HEK293 (cell line): ENCODE measurements at regions not wholly inside any gene's neighbourhood (a gene's known extent, or its start where the extent isn't known, plus 50 kb on each side); places are given as distances from the start of the nearest gene placed in this dataset.

Experiments used
- CTCF ChIA-PET: fragments of 350-600 bp; formaldehyde crosslinking; extraction: SDS; loops from one replicate; lab custom pipeline; 2021; ENCODE audit warnings: antibody characterized with exemption; lab: Yijun Ruan, JAX
- POLR2A ChIA-PET: fragments of 300-600 bp; formaldehyde crosslinking; extraction: SDS; loops from one replicate; lab custom pipeline; 2020; ENCODE audit warnings: antibody characterized with exemption, inconsistent platforms; lab: Yijun Ruan, JAX
- H3K27ac ChIP-seq: fragments of 200-500 bp; sonication (Bioruptor generic); 2 replicates; pipeline ENCODE4 v1.5.1; 2014; ENCODE audit warnings: low read depth, low read length, control low read depth, inconsistent platforms; ENCODE audit errors: extremely low read depth
- H3K36me3 ChIP-seq, 2 experiments: fragments of 200-500 bp in 1 of 2; sonication (Bioruptor generic) in 1 of 2; 1 replicate in 1 of 2; 2 replicates in 1 of 2; pipeline ENCODE4 v1.5.1; 2014 to 2017; ENCODE audit warnings: inconsistent platforms in 2 of 2, low read length in 2 of 2; ENCODE audit not compliant: control insufficient read depth in 2 of 2, insufficient read depth in 1 of 2
- H3K4me1 ChIP-seq: fragments of 200-500 bp; sonication (Bioruptor generic); 2 replicates; pipeline ENCODE4 v1.5.1; 2014; ENCODE audit warnings: mild to moderate bottlenecking, low read length, inconsistent platforms; ENCODE audit not compliant: control insufficient read depth, insufficient read depth
- H3K4me3 ChIP-seq: 2 replicates; pipeline ENCODE4 v1.5.1; 2011; ENCODE audit warnings: low read depth, mild to moderate bottlenecking, control low read depth, low read length, moderate library complexity
- H3K9me3 ChIP-seq: fragments of 200-500 bp; sonication (Bioruptor generic); 2 replicates; pipeline ENCODE4 v1.5.1; 2014; ENCODE audit warnings: low read depth, low read length, inconsistent platforms; ENCODE audit not compliant: control insufficient read depth, insufficient read depth
- INSM2 ChIP-seq: fragments of 450-650 bp; formaldehyde crosslinking; IDR thresholded peaks from 2 replicates; pipeline ENCODE4 v1.5.1; 2016; ENCODE audit warnings: missing biosample characterization, missing genetic modification characterization
- KLF8 ChIP-seq: fragments of 450-650 bp; formaldehyde crosslinking; IDR thresholded peaks from 2 replicates; pipeline ENCODE4 v1.5.1; 2016; ENCODE audit warnings: missing biosample characterization, missing genetic modification characterization
- MEIS1 ChIP-seq: sonication (generic); formaldehyde crosslinking; IDR thresholded peaks from 2 replicates; pipeline ENCODE4 v1.8.1; 2022; ENCODE audit warnings: missing genetic modification reagents, mild to moderate bottlenecking, borderline replicate concordance
- MZF1 ChIP-seq: fragments of 450-650 bp; formaldehyde crosslinking; IDR thresholded peaks from 2 replicates; pipeline ENCODE4 v1.5.1; 2017; ENCODE audit warnings: missing biosample characterization, missing genetic modification characterization, borderline replicate concordance
- TCF7L2 ChIP-seq: IDR thresholded peaks from 2 replicates; pipeline ENCODE4 v1.6.1; 2011; ENCODE audit warnings: low read depth, mild to moderate bottlenecking, inconsistent platforms, low read length, moderate library complexity, borderline replicate concordance
- YY2 ChIP-seq: fragments of 450-650 bp; formaldehyde crosslinking; IDR thresholded peaks from 2 replicates; pipeline ENCODE4 v1.5.1; 2016; ENCODE audit warnings: missing biosample characterization, missing genetic modification characterization
- ZBTB44 ChIP-seq: fragments of 450-650 bp; IDR thresholded peaks from 2 replicates; pipeline ENCODE4 v1.5.1; 2018; ENCODE audit warnings: missing biosample characterization, mild to moderate bottlenecking, missing genetic modification characterization
- ZNF10 ChIP-seq: fragments of 450-650 bp; formaldehyde crosslinking; IDR thresholded peaks from 2 replicates; pipeline ENCODE4 v1.5.1; 2017; ENCODE audit warnings: missing biosample characterization, missing genetic modification characterization
- ZNF121 ChIP-seq: fragments of 450-650 bp; formaldehyde crosslinking; IDR thresholded peaks from 2 replicates; pipeline ENCODE4 v1.5.1; 2016; ENCODE audit warnings: missing biosample characterization, missing genetic modification characterization
- ZNF174 ChIP-seq: fragments of 450-650 bp; formaldehyde crosslinking; IDR thresholded peaks from 2 replicates; pipeline ENCODE4 v1.5.0; 2017; ENCODE audit warnings: missing biosample characterization, mild to moderate bottlenecking, missing genetic modification characterization
- ZNF26 ChIP-seq: fragments of 450-650 bp; formaldehyde crosslinking; IDR thresholded peaks from 2 replicates; pipeline ENCODE4 v1.5.1; 2016; ENCODE audit warnings: missing biosample characterization, missing genetic modification characterization
- ZNF391 ChIP-seq: fragments of 450-650 bp; formaldehyde crosslinking; IDR thresholded peaks from 2 replicates; pipeline ENCODE4 v1.5.1; 2016; ENCODE audit warnings: low read depth, missing biosample characterization, missing genetic modification characterization, borderline replicate concordance
- ZNF48 ChIP-seq: fragments of 450-650 bp; formaldehyde crosslinking; IDR thresholded peaks from 2 replicates; pipeline ENCODE4 v1.5.1; 2016; ENCODE audit warnings: missing biosample characterization, missing genetic modification characterization
- ZNF514 ChIP-seq: fragments of 450-650 bp; formaldehyde crosslinking; IDR thresholded peaks from 2 replicates; pipeline ENCODE4 v1.5.1; 2016; ENCODE audit warnings: missing biosample characterization, missing genetic modification characterization
- ZNF623 ChIP-seq: fragments of 450-650 bp; formaldehyde crosslinking; IDR thresholded peaks from 2 replicates; pipeline ENCODE4 v1.5.1; 2016; ENCODE audit warnings: missing biosample characterization, missing genetic modification characterization
- ZNF639 ChIP-seq: fragments of 450-650 bp; formaldehyde crosslinking; IDR thresholded peaks from 2 replicates; pipeline ENCODE4 v1.5.1; 2016; ENCODE audit warnings: missing biosample characterization, missing genetic modification characterization
- ZNF837 ChIP-seq: fragments of 450-650 bp; formaldehyde crosslinking; IDR thresholded peaks from 2 replicates; pipeline ENCODE4 v1.5.1; 2016; ENCODE audit warnings: missing biosample characterization, missing genetic modification characterization
- ZSCAN18 ChIP-seq: fragments of 450-650 bp; formaldehyde crosslinking; IDR thresholded peaks from 2 replicates; pipeline ENCODE4 v1.5.1; 2016; ENCODE audit warnings: missing biosample characterization, missing genetic modification characterization

GRCh38 chr4:178275671-178276360 lies 833.6 kb upstream of the AGA start:
- ChIA-PET CTCF (interaction anchor here (0.6 to 1.0 kb wide), 2 partner anchors 12 to 72 kb away, joined by 3 to 5 read pairs; no protein-coding TSS in a partner anchor), POLR2A (no interaction called here)
- Histone ChIP-seq H3K27ac (no peak overlapping the region), H3K4me3 (no peak overlapping the region), H3K9me3 (no peaks in the 10 kb centered on the region), H3K36me3 (no peaks in the 10 kb centered on the region), H3K4me1 (no peaks in the 10 kb centered on the region)
- TF ChIP-seq ZNF121 (tag by site-specific recombination): no peak
- TF ChIP-seq ZBTB44 (tag by site-specific recombination): no peak

GRCh38 chr4:178280362-178280761 lies 838.1 kb upstream of the AGA start:
- no peaks in the 10 kb centered on the region for H3K36me3 ChIP-seq
- H3K9me3 ChIP-seq: no peaks in the 10 kb centered on the region
- CTCF ChIA-PET: no interaction called here
- no peak overlapping the region for H3K4me3 ChIP-seq
- no peak overlapping the region for H3K27ac ChIP-seq
- POLR2A ChIA-PET: no interaction called here
- H3K4me1 ChIP-seq: no peaks in the 10 kb centered on the region
- TF ChIP-seq TCF7L2 (no peak), ZNF391 (no peak), ZSCAN18 (tag by site-specific recombination) (no peak), ZNF48 (tag by site-specific recombination) (no peak), MEIS1 (no peak), INSM2 (tag by site-specific recombination) (no peak), YY2 (tag by site-specific recombination) (no peak), ZNF837 (no peak), KLF8 (tag by site-specific recombination) (no peak), ZNF174 (tag by site-specific recombination) (no peak), ZNF639 (tag by site-specific recombination) (no peak), MZF1 (no peak), ZNF623 (tag by site-specific recombination) (no peak), ZNF26 (no peak), ZNF10 (tag by site-specific recombination) (no peak), ZNF514 (no peak)
- TF ChIP-seq, all 188 proteins: peak for 0
